ENCODE measurements at regions not wholly inside any gene's neighbourhood (a gene's known extent, or its start where the extent isn't known, plus 50 kb on each side); places are given as distances from the start of the nearest gene placed in this dataset.

- H3K4me1 ChIP-seq (ENCODE audit: control insufficient read depth in 3 of 3, insufficient read depth in 2 of 3, low read depth in 1 of 3, low read length in 2 of 3) = no peaks in the 10 kb centered on the region
- no peak overlapping the region for H3K27ac ChIP-seq (ENCODE audit: low read depth in 1 of 3, low read length in 2 of 3)
- no peak overlapping the region for H3K4me3 ChIP-seq (ENCODE audit: low read depth in 1 of 3, low read length in 3 of 3)
- no peaks in the 10 kb centered on the region for H3K27me3 ChIP-seq (ENCODE audit: control insufficient read depth in 3 of 3, insufficient read depth in 3 of 3, low read length in 3 of 3)
- 63 to 75% (median 67%) methylated on average over 4 of the region's 4 CpGs for WGBS, 3 donors
- H3K9me3 ChIP-seq (ENCODE audit: control insufficient read depth in 2 of 2, insufficient read depth in 1 of 2, low read depth in 1 of 2, low read length in 1 of 2) = no peaks in the 10 kb centered on the region
- DNase-seq (no peak), FAIRE-seq (no peak)
- H3K36me3 ChIP-seq (ENCODE audit: control insufficient read depth in 3 of 3, insufficient read depth in 2 of 3, low read depth in 1 of 3, low read length in 3 of 3) = no peaks in the 10 kb centered on the region
Observed at GRCh38 chr18:29083545-29083944, 906.6 kb upstream of the CDH2 start.

- WGBS, 3 donors = 61 to 79% (median 78%) methylated on average over 3 of the region's 3 CpGs
- Histone ChIP-seq H3K9me3 (ENCODE audit: control insufficient read depth in 2 of 2, insufficient read depth in 1 of 2, low read depth in 1 of 2, low read length in 1 of 2) (no peaks in the 10 kb centered on the region), H3K4me1 (ENCODE audit: control insufficient read depth in 3 of 3, insufficient read depth in 2 of 3, low read depth in 1 of 3, low read length in 2 of 3) (no peaks in the 10 kb centered on the region), H3K27me3 (ENCODE audit: control insufficient read depth in 3 of 3, insufficient read depth in 3 of 3, low read length in 3 of 3) (no peaks in the 10 kb centered on the region), H3K27ac (ENCODE audit: low read depth in 1 of 3, low read length in 2 of 3) (no peak overlapping the region), H3K4me3 (ENCODE audit: low read depth in 1 of 3, low read length in 3 of 3) (no peak overlapping the region), H3K36me3 (ENCODE audit: control insufficient read depth in 3 of 3, insufficient read depth in 2 of 3, low read depth in 1 of 3, low read length in 3 of 3) (no peaks in the 10 kb centered on the region)
- DNase-seq (no peak), FAIRE-seq (no peak)
Observed at GRCh38 chr18:29080946-29081345, 904.0 kb upstream of the CDH2 start.

- DNase-seq = no peak
- 79 to 87% (median 86%) methylated on average over 3 of the region's 3 CpGs for WGBS, 3 donors
- no peaks in the 10 kb centered on the region for H3K4me1 ChIP-seq (ENCODE audit: control insufficient read depth in 3 of 3, insufficient read depth in 2 of 3, low read depth in 1 of 3, low read length in 2 of 3)
- H3K36me3 ChIP-seq (ENCODE audit: control insufficient read depth in 3 of 3, insufficient read depth in 2 of 3, low read depth in 1 of 3, low read length in 3 of 3) = no peaks in the 10 kb centered on the region
- no peak overlapping the region for H3K27ac ChIP-seq (ENCODE audit: low read depth in 1 of 3, low read length in 2 of 3)
- FAIRE-seq = no peak
- H3K27me3 ChIP-seq (ENCODE audit: control insufficient read depth in 3 of 3, insufficient read depth in 3 of 3, low read length in 3 of 3) = no peaks in the 10 kb centered on the region
- no peaks in the 10 kb centered on the region for H3K9me3 ChIP-seq (ENCODE audit: control insufficient read depth in 2 of 2, insufficient read depth in 1 of 2, low read depth in 1 of 2, low read length in 1 of 2)
- H3K4me3 ChIP-seq (ENCODE audit: low read depth in 1 of 3, low read length in 3 of 3) = no peak overlapping the region
Observed at GRCh38 chr18:29078273-29078672, 901.3 kb upstream of the CDH2 start.

GRCh38 chr18:29077344-29077743 lies 900.4 kb upstream of the CDH2 start:
- Histone ChIP-seq H3K9me3 (ENCODE audit: control insufficient read depth in 2 of 2, insufficient read depth in 1 of 2, low read depth in 1 of 2, low read length in 1 of 2) (no peaks in the 10 kb centered on the region), H3K4me3 (ENCODE audit: low read depth in 1 of 3, low read length in 3 of 3) (no peak overlapping the region), H3K27ac (ENCODE audit: low read depth in 1 of 3, low read length in 2 of 3) (no peak overlapping the region), H3K36me3 (ENCODE audit: control insufficient read depth in 3 of 3, insufficient read depth in 2 of 3, low read depth in 1 of 3, low read length in 3 of 3) (no peaks in the 10 kb centered on the region), H3K27me3 (ENCODE audit: control insufficient read depth in 3 of 3, insufficient read depth in 3 of 3, low read length in 3 of 3) (no peaks in the 10 kb centered on the region), H3K4me1 (ENCODE audit: control insufficient read depth in 3 of 3, insufficient read depth in 2 of 3, low read depth in 1 of 3, low read length in 2 of 3) (no peaks in the 10 kb centered on the region)
- 93 to 94% (median 94%) methylated on average over 5 of the region's 5 CpGs for WGBS, 3 donors
- DNase-seq = no peak
- no peak for FAIRE-seq

- Histone ChIP-seq H3K4me3 (ENCODE audit: low read depth in 1 of 3, low read length in 3 of 3) (no peak overlapping the region), H3K4me1 (ENCODE audit: control insufficient read depth in 3 of 3, insufficient read depth in 2 of 3, low read depth in 1 of 3, low read length in 2 of 3) (no peaks in the 10 kb centered on the region), H3K27ac (ENCODE audit: low read depth in 1 of 3, low read length in 2 of 3) (no peak overlapping the region), H3K27me3 (ENCODE audit: control insufficient read depth in 3 of 3, insufficient read depth in 3 of 3, low read length in 3 of 3) (no peaks in the 10 kb centered on the region), H3K9me3 (ENCODE audit: control insufficient read depth in 2 of 2, insufficient read depth in 1 of 2, low read depth in 1 of 2, low read length in 1 of 2) (no peaks in the 10 kb centered on the region), H3K36me3 (ENCODE audit: control insufficient read depth in 3 of 3, insufficient read depth in 2 of 3, low read depth in 1 of 3, low read length in 3 of 3) (no peaks in the 10 kb centered on the region)
- 68 to 75% (median 75%) methylated on average over 2 of the region's 2 CpGs for WGBS, 3 donors
- FAIRE-seq (no peak), DNase-seq (no peak)
Observed at GRCh38 chr18:29076645-29077044, 899.7 kb upstream of the CDH2 start.

GRCh38 chr18:29074147-29074546 lies 897.2 kb upstream of the CDH2 start:
- WGBS, 3 donors = 36 to 60% (median 58%) methylated on average over 2 of the region's 2 CpGs
- Histone ChIP-seq H3K4me1 (ENCODE audit: control insufficient read depth in 3 of 3, insufficient read depth in 2 of 3, low read depth in 1 of 3, low read length in 2 of 3) (no peaks in the 10 kb centered on the region), H3K9me3 (ENCODE audit: control insufficient read depth in 2 of 2, insufficient read depth in 1 of 2, low read depth in 1 of 2, low read length in 1 of 2) (no peaks in the 10 kb centered on the region)

GRCh38 chr18:29071869-29072268 lies 894.9 kb upstream of the CDH2 start:
- no peak overlapping the region for H3K27ac ChIP-seq (ENCODE audit: low read depth in 1 of 3, low read length in 2 of 3)
- H3K9me3 ChIP-seq (ENCODE audit: control insufficient read depth in 2 of 2, insufficient read depth in 1 of 2, low read depth in 1 of 2, low read length in 1 of 2) = no peaks in the 10 kb centered on the region
- H3K4me1 ChIP-seq (ENCODE audit: control insufficient read depth in 3 of 3, insufficient read depth in 2 of 3, low read depth in 1 of 3, low read length in 2 of 3) = no peaks in the 10 kb centered on the region
- DNase-seq (no peak), FAIRE-seq (no peak)
- 74 to 83% (median 82%) methylated on average over 2 of the region's 2 CpGs for WGBS, 3 donors
- no peaks in the 10 kb centered on the region for H3K36me3 ChIP-seq (ENCODE audit: control insufficient read depth in 3 of 3, insufficient read depth in 2 of 3, low read depth in 1 of 3, low read length in 3 of 3)
- no peaks in the 10 kb centered on the region for H3K27me3 ChIP-seq (ENCODE audit: control insufficient read depth in 3 of 3, insufficient read depth in 3 of 3, low read length in 3 of 3)
- no peak overlapping the region for H3K4me3 ChIP-seq (ENCODE audit: low read depth in 1 of 3, low read length in 3 of 3)

More at GRCh38 chr18:29074147-29074546, 897.2 kb upstream of the CDH2 start:
- DNase-seq (no peak), FAIRE-seq (no peak)
- H3K36me3 ChIP-seq (ENCODE audit: control insufficient read depth in 3 of 3, insufficient read depth in 2 of 3, low read depth in 1 of 3, low read length in 3 of 3) = no peaks in the 10 kb centered on the region
- H3K27ac ChIP-seq (ENCODE audit: low read depth in 1 of 3, low read length in 2 of 3) = no peak overlapping the region
- H3K4me3 ChIP-seq (ENCODE audit: low read depth in 1 of 3, low read length in 3 of 3) = no peak overlapping the region
- no peaks in the 10 kb centered on the region for H3K27me3 ChIP-seq (ENCODE audit: control insufficient read depth in 3 of 3, insufficient read depth in 3 of 3, low read length in 3 of 3)

GRCh38 chr18:29063346-29063745 lies 886.4 kb upstream of the CDH2 start:
- no peak for DNase-seq
- Histone ChIP-seq H3K27ac (ENCODE audit: low read depth in 1 of 3, low read length in 2 of 3) (no peak overlapping the region), H3K36me3 (ENCODE audit: control insufficient read depth in 3 of 3, insufficient read depth in 2 of 3, low read depth in 1 of 3, low read length in 3 of 3) (no peaks in the 10 kb centered on the region), H3K4me3 (ENCODE audit: low read depth in 1 of 3, low read length in 3 of 3) (no peak overlapping the region), H3K27me3 (ENCODE audit: control insufficient read depth in 3 of 3, insufficient read depth in 3 of 3, low read length in 3 of 3) (no peaks in the 10 kb centered on the region), H3K9me3 (ENCODE audit: control insufficient read depth in 2 of 2, insufficient read depth in 1 of 2, low read depth in 1 of 2, low read length in 1 of 2) (no peaks in the 10 kb centered on the region), H3K4me1 (ENCODE audit: control insufficient read depth in 3 of 3, insufficient read depth in 2 of 3, low read depth in 1 of 3, low read length in 2 of 3) (no peaks in the 10 kb centered on the region)
- FAIRE-seq = no peak
- WGBS, 3 donors = 12 to 44% (median 23%) methylated on average over 2 of the region's 2 CpGs

GRCh38 chr18:29062921-29063320 lies 886.0 kb upstream of the CDH2 start:
- Histone ChIP-seq H3K4me3 (ENCODE audit: low read depth in 1 of 3, low read length in 3 of 3) (no peak overlapping the region), H3K9me3 (ENCODE audit: control insufficient read depth in 2 of 2, insufficient read depth in 1 of 2, low read depth in 1 of 2, low read length in 1 of 2) (no peaks in the 10 kb centered on the region), H3K4me1 (ENCODE audit: control insufficient read depth in 3 of 3, insufficient read depth in 2 of 3, low read depth in 1 of 3, low read length in 2 of 3) (no peaks in the 10 kb centered on the region), H3K36me3 (ENCODE audit: control insufficient read depth in 3 of 3, insufficient read depth in 2 of 3, low read depth in 1 of 3, low read length in 3 of 3) (no peaks in the 10 kb centered on the region), H3K27ac (ENCODE audit: low read depth in 1 of 3, low read length in 2 of 3) (no peak overlapping the region), H3K27me3 (ENCODE audit: control insufficient read depth in 3 of 3, insufficient read depth in 3 of 3, low read length in 3 of 3) (no peaks in the 10 kb centered on the region)
- DNase-seq (no peak), FAIRE-seq (no peak)

All from small intestine (tissue), 7 donors.